ENCODE measurements at regions not wholly inside any gene's neighbourhood (a gene's known extent, or its start where the extent isn't known, plus 50 kb on each side); places are given as distances from the start of the nearest gene placed in this dataset.
"Not testable (repeated sequence)": the region's sequence is repeated elsewhere in the genome, so short reads cannot be mapped to it uniquely, and the experiment has no call there.

GRCh38 chr5:36457511-36458270 is 148.7 kb upstream of the SLC1A3 start:
- Histone ChIP-seq H3K36me3 (ENCODE audit: insufficient read depth, low read length) (no peaks in the 10 kb centered on the region), H3K27ac (no peak overlapping the region), H3K9ac (ENCODE audit: insufficient read length) (no peak overlapping the region), H3K9me3 (ENCODE audit: low read depth, low read length) (no peaks in the 10 kb centered on the region), H3K4me3 (no peak overlapping the region)
- TF ChIP-seq EZH2 (IDR thresholded peaks at IDR 0.05), result no peak
- no peak for TF ChIP-seq FOXP2 (optimal IDR thresholded peaks at IDR 0.05; ENCODE audit: control extremely low read depth, extremely low read length, insufficient read depth)
- TF ChIP-seq POLR2AphosphoS5 (IDR thresholded peaks at IDR 0.05; ENCODE audit: borderline replicate concordance, low read depth, low read length), result no peak
- no peak for DNase-seq (ENCODE audit: low read depth, low spot score)

- H3K9me3 ChIP-seq (ENCODE audit: low read depth, low read length), result no peaks in the 10 kb centered on the region
- H3K4me3 ChIP-seq, result no peak overlapping the region
- H3K27ac ChIP-seq, result no peak overlapping the region
- DNase-seq (ENCODE audit: low read depth, low spot score), result no peak
- no peak overlapping the region for H3K9ac ChIP-seq (ENCODE audit: insufficient read length)
- no peaks in the 10 kb centered on the region for H3K36me3 ChIP-seq (ENCODE audit: insufficient read depth, low read length)
- no peak for TF ChIP-seq FOXP2 (optimal IDR thresholded peaks at IDR 0.05; ENCODE audit: control extremely low read depth, extremely low read length, insufficient read depth)
- TF ChIP-seq EZH2 (IDR thresholded peaks at IDR 0.05), result no peak
- no peak for TF ChIP-seq POLR2AphosphoS5 (IDR thresholded peaks at IDR 0.05; ENCODE audit: borderline replicate concordance, low read depth, low read length)
Measured at GRCh38 chr5:36458746-36459145, 147.7 kb upstream of the SLC1A3 start.

- TF ChIP-seq POLR2AphosphoS5 (IDR thresholded peaks at IDR 0.05; ENCODE audit: borderline replicate concordance, low read depth, low read length) (no peak), EZH2 (IDR thresholded peaks at IDR 0.05) (no peak), FOXP2 (optimal IDR thresholded peaks at IDR 0.05; ENCODE audit: control extremely low read depth, extremely low read length, insufficient read depth) (no peak)
- Histone ChIP-seq H3K9me3 (ENCODE audit: low read depth, low read length) (no peaks in the 10 kb centered on the region), H3K27ac (no peak overlapping the region), H3K4me3 (no peak overlapping the region), H3K9ac (ENCODE audit: insufficient read length) (no peak overlapping the region), H3K36me3 (ENCODE audit: insufficient read depth, low read length) (no peaks in the 10 kb centered on the region)
- DNase-seq (ENCODE audit: low read depth, low spot score), result no peak
Measured at GRCh38 chr5:36459176-36460135, 146.9 kb upstream of the SLC1A3 start.

- Histone ChIP-seq H3K9ac (ENCODE audit: insufficient read length) (no peak overlapping the region), H3K36me3 (ENCODE audit: insufficient read depth, low read length) (no peaks in the 10 kb centered on the region), H3K4me3 (no peak overlapping the region), H3K9me3 (ENCODE audit: low read depth, low read length) (no peaks in the 10 kb centered on the region), H3K27ac (no peak overlapping the region)
- TF ChIP-seq FOXP2 (optimal IDR thresholded peaks at IDR 0.05; ENCODE audit: control extremely low read depth, extremely low read length, insufficient read depth) (no peak), EZH2 (IDR thresholded peaks at IDR 0.05) (no peak), POLR2AphosphoS5 (IDR thresholded peaks at IDR 0.05; ENCODE audit: borderline replicate concordance, low read depth, low read length) (no peak)
- DNase-seq (ENCODE audit: low read depth, low spot score), result no peak
Measured at GRCh38 chr5:36462295-36463021, 143.9 kb upstream of the SLC1A3 start.

- DNase-seq (ENCODE audit: low read depth, low spot score); H3K27ac ChIP-seq; H3K4me3 ChIP-seq; H3K36me3 ChIP-seq (ENCODE audit: insufficient read depth, low read length); H3K9ac ChIP-seq (ENCODE audit: insufficient read length); H3K9me3 ChIP-seq (ENCODE audit: low read depth, low read length): not testable (repeated sequence)
Measured at GRCh38 chr5:36475942-36476341, 130.5 kb upstream of the SLC1A3 start.

GRCh38 chr5:36478646-36479317 is 127.6 kb upstream of the SLC1A3 start:
- no peaks in the 10 kb centered on the region for H3K9me3 ChIP-seq (ENCODE audit: low read depth, low read length)
- no peak for TF ChIP-seq FOXP2 (optimal IDR thresholded peaks at IDR 0.05; ENCODE audit: control extremely low read depth, extremely low read length, insufficient read depth)
- no peak overlapping the region for H3K4me3 ChIP-seq
- no peak overlapping the region for H3K27ac ChIP-seq
- no peak for DNase-seq (ENCODE audit: low read depth, low spot score)
- H3K9ac ChIP-seq (ENCODE audit: insufficient read length), result no peak overlapping the region
- no peaks in the 10 kb centered on the region for H3K36me3 ChIP-seq (ENCODE audit: insufficient read depth, low read length)

GRCh38 chr5:36481454-36482120 is 124.8 kb upstream of the SLC1A3 start:
- no peak overlapping the region for H3K9ac ChIP-seq (ENCODE audit: insufficient read length)
- TF ChIP-seq FOXP2 (optimal IDR thresholded peaks at IDR 0.05; ENCODE audit: control extremely low read depth, extremely low read length, insufficient read depth), result no peak
- no peak for TF ChIP-seq POLR2AphosphoS5 (IDR thresholded peaks at IDR 0.05; ENCODE audit: borderline replicate concordance, low read depth, low read length)
- TF ChIP-seq EZH2 (IDR thresholded peaks at IDR 0.05), result no peak
- DNase-seq (ENCODE audit: low read depth, low spot score), result no peak
- no peak overlapping the region for H3K4me3 ChIP-seq
- no peaks in the 10 kb centered on the region for H3K36me3 ChIP-seq (ENCODE audit: insufficient read depth, low read length)
- H3K9me3 ChIP-seq (ENCODE audit: low read depth, low read length), result no peaks in the 10 kb centered on the region
- no peak overlapping the region for H3K27ac ChIP-seq
